ENCODE measurements at regions not wholly inside any gene's neighbourhood (a gene's known extent, or its start where the extent isn't known, plus 50 kb on each side); places are given as distances from the start of the nearest gene placed in this dataset.

DNA sequence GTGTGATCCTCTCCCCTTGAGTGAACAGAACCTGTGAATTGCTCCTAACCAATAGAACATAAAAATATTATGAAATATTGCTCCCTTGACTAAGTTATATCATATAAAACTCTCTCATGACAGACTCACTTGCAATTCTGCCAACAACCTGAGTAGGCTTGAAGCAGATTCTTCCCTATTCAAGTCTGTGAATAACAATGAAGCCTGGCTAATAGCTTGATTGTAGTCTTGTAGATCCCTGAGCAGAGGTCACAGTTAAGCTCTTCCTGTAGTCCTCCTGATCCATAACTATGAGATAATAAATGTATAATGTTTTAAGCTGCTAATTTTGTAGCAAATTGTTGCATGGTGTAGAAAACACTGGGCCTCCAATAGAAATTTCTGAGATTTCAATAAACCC lies 540.1 kb upstream of the TENM4 start:
- no peak for DNase-seq (ENCODE audit: low read depth in 3 of 3)

DNA sequence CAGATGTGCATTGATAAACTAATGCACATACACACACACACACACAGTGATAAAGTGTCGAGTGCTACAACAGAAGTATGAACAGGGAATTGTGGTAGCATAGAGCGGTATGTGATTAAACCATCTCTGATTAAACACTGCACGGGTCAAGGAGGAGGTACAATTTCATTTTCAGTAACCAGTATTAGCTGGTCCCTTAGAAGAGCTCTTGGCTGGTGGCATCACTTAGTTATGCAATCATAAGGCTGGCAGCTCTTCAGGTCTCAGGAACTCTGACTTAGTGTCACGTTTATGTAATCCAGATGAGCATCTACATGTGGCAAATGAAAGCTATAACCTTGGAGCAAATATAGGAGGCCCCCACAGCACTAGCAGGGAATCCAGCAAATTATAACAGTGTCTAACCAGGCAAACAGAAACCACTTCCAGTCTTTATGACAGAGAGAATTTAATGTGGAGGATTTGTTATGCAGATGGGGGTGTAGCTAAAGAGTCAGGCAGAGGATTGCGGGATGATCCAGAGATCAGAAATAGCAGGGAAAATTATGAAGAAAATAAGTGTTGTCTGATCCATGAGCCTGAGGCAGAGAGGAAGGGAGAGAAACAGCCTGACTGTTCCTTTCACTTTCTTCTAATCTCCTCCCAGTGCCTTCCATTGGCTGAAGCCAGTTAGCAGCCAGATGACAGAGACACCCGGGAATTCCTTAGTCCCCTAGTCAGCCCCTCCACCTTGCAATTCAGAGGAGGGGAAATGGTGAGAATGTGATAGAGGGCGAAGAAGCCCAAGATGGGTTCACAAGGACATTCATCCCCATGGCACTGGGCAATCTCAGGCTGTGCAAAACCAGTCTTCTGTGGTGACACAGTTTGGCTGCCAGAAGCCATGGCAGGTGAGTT lies 533.1 kb upstream of the TENM4 start:
- no peak for DNase-seq (ENCODE audit: low read depth in 3 of 3)

DNA sequence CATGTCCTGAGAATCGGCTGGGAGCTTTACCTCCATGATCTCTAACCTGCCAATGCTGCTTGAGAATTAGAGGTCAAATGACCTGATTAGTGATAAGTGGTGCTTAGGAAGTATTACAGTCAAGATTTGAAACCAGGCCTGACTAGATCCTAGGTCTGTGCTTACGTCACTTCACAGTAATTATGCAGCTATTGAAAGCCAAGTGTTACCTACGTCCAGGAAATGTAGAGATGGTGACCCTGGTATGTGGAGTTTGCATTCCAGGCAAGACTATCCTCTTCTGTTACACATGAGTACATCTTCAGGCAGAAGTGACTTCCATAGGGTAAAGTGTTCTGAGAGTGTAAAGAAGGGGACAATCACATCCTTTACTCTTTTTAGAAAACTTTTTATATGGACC lies 530.4 kb upstream of the TENM4 start:
- no peak for DNase-seq (ENCODE audit: low read depth in 3 of 3)

DNA sequence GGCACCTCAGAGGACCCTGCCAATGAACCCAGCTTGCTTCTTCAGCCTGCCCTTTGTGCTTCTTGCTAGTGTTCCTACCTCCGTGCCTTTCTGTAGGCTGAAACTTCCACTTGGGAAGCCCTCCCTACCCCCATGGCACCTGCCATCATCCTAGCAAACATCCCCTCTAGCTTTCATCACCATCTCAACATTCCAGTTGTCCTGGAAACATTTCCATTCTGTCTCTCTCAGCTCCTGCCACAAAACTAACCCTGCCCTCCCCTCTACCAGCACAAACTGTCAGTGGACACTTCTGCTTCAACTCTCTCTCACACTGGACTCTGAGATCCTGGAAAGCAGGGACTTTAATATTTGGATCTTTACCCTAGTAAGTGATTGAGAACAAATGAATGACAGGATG lies 525.8 kb upstream of the TENM4 start:
- DNase-seq (ENCODE audit: low read depth in 3 of 3) = no peak

DNA sequence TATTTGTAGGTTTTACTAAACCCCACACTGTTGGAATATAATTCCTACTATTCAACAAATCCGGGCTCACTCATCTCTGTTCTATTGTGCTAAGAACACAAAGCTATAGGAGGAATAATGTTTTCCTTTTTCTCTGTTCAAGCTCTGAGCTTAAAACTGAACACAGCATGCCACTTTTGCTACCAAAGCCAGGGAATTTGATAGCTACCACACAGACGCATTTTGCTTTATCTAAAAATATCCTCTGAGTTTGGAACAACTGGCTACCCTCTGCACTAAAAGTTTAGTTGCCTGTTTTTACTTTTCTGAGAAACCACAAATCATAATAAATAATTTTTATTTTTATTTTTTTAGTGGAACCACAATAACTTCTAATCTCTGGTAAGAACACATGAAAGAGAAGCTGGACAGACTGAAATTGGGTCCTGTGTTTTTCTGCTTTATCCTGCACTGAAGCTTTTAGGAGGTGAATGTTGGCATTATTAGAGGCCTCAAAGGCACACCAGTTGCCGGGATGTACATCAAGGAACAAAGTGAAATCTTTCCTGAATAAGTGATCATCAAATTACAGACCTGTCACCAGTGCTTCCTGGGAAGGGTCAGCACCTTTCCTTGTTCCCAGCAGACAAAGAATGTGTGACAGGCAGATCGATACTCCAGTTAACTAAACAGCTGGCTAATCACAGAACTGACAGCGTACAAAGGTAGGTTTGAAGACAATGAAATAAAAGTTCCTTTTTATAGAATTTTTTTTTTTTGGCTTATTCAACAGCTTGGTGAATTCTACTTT lies 523.2 kb upstream of the TENM4 start:
- no peak for DNase-seq (ENCODE audit: low read depth in 3 of 3)

DNA sequence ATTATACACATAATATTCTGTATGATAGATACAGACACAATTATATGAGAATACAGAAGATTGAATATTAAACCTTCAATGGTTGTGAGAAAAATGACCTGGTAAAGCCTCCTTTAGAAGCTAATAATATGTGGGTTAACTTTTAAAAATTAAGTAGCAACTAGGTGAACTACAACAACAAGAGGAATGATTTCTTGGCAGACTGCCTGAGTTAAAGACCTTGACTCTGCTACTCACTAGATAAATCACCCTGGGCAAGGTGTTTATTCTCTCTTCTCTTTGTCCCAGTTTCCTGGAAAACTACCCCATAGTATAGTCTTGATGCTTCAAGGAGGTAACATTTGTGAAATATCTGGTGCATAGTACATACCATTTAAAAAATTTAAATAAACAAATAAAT lies 519.6 kb upstream of the TENM4 start:
- DNase-seq (ENCODE audit: low read depth in 3 of 3) = no peak

DNA sequence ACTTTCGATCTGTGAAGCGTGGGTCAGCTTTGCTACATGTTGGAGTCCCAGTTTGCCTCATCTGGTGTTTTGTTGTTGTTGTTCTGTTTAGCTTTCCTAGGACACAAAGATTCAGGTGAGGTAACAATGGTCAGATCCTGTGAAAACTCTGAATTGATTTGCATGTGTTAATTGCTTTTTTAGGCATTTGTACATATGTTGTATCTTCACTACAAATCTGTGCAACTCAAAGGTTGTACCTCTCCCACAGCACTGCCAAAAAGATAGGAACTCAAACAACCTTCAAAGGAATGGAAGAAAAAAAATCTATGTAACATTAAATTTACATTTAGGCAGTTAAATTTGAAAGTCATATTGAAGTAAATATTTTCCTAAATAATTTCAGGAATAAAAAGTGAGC lies 518.5 kb upstream of the TENM4 start:
- no peak for DNase-seq (ENCODE audit: low read depth in 3 of 3)

DNA sequence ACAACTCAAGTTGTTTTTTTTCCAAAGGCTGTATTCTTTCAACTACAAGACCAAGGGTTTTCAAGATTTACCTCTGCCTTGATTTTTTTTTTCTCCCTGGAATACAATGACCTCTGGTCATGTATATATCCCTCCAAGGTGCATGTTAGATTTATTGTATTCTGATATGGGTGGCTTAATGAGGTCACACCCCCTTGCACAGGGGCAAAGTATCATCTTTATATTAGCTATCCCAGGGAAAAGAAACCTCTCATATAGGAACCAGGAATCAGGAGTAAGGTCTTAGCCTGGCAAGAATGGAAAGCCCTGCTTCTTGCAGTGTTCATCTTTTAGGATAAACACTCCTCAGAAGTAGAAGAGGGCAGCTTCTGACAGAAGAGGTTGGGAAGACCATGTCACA lies 516.9 kb upstream of the TENM4 start:
- no peak for DNase-seq (ENCODE audit: low read depth in 3 of 3)

DNA sequence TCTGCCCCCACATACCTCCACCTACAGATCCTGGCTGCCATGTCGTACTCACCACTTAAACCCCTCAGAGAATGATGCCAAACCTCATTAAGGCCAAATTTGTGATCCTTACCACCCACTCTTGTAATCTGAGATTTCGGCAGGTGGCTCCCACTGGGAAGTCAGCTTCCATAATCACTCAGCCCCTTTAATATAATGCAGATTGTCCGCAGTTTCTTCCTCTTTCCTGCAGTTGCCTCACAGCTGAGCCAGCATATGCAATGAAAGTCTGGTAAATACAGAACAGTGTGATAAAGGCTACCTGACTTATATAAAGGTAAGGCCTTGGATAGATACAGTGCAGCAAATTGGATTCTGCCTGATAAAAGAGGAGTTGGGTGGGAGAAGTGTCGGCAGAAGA lies 515.2 kb upstream of the TENM4 start:
- DNase-seq (ENCODE audit: low read depth in 3 of 3) = no peak

DNA sequence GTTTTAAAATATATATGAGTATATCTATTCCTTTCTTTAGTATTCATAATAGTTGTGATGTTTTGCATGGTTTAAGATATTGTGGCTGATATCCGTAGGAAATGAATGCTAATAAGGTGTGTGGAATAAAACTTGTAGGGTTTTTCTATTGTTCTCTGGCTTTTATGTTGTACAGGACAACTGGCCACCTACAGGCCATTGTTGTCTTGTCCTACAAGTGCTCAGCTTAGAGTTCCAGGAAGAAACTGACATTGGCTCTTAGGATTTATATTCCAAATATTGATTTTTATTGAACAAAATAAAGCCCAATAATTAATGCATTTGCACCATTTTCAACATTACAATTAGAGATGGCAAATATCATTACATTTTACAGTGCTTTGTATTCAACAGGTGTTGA lies 512.8 kb upstream of the TENM4 start:
- no peak for DNase-seq (ENCODE audit: low read depth in 3 of 3)

DNA sequence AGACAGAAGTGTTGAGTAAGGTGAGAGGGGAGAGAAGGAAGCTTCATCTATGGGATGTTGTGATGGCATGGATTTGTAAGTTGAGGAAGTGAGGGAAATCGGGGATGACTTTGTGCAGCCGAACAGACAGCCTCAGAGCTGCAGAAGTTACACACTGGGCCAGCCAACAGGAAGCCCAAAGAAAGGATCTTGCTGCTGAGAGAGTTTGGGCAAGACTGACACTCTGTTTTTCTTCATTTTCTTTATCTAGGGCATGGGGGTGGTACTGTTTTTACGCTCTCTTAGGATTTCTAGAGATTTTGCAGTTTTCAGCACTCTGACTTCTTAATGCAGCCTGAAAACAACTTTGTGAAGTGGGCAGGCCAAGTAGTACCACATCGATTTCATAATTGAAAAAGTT lies 509.9 kb upstream of the TENM4 start:
- DNase-seq (ENCODE audit: low read depth in 3 of 3) = no peak

DNA sequence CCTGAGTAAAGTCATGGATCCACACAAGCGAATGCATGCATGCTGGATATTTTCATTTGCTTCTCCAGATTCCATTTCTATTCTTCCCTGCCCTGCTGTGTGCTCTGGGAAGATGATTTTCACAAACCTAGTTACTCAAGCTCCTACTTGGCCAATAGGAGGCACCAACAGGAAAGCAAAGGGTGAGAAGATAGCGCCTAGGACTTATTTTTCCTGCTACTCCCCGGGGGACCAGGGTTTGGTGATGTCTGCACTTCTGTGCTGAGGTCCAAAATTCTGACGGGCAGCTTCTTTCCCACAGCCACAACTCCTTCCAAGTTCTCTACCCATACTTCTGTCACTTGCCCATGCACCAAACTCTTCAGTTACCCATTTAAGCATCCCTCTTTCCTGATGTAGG lies 509.3 kb upstream of the TENM4 start:
- DNase-seq (ENCODE audit: low read depth in 3 of 3) = no peak

DNA sequence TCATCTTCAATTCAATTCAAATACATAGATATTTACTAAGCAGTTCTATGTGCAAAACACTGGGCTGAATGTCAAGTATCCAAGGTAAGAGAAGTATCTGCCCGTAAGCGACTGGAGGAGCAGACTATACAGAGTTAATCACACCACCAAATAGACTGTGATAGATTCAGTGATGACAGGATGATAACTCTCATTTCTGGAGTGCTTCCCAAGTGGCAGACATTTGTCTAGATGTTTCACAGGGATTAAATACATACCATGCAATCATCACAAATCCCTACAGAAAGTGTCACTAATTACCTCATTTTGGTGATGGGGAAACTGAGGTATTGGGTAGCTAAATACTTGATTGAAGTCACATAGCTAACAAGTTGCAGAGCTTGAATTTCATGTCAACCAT lies 508.7 kb upstream of the TENM4 start:
- DNase-seq (ENCODE audit: low read depth in 3 of 3) = no peak

DNA sequence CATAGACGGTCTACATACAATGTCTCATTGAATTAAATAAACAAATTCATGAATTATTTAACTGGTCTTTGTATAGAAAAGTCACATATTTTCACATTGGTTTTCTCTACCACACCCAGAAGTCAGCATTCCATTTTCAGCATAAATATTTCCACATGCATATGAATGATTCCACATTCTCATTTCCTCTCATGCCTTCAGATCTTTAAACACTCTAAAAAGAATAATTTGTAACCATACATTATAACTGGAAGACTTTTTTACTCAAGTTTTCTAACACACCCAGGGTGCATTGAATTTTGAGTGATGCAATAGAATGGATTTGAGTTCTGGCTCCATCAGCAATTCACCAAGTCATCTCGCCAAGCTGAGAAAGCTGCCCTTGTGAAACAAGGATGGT lies 501.8 kb upstream of the TENM4 start:
- DNase-seq (ENCODE audit: low read depth in 3 of 3) = no peak

DNA sequence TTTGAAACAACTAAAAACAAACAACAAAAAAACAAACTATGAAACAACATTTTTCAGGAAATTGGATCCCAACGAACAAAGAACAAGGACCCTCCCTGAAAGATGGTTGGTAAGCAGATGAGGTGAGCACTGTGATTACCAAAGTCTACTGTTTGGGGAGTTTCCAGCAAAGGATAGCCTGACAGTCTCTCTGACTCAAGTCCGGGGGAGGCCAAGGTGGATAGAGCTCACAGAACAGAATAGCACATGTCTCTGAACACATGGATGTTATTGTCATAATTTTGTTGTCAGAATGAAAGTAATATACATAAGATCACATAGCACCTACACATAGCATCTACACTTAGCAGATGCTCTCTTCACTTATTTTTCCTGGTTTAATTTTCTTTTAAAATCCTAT lies 501.3 kb upstream of the TENM4 start:
- no peak for DNase-seq (ENCODE audit: low read depth in 3 of 3)

DNA sequence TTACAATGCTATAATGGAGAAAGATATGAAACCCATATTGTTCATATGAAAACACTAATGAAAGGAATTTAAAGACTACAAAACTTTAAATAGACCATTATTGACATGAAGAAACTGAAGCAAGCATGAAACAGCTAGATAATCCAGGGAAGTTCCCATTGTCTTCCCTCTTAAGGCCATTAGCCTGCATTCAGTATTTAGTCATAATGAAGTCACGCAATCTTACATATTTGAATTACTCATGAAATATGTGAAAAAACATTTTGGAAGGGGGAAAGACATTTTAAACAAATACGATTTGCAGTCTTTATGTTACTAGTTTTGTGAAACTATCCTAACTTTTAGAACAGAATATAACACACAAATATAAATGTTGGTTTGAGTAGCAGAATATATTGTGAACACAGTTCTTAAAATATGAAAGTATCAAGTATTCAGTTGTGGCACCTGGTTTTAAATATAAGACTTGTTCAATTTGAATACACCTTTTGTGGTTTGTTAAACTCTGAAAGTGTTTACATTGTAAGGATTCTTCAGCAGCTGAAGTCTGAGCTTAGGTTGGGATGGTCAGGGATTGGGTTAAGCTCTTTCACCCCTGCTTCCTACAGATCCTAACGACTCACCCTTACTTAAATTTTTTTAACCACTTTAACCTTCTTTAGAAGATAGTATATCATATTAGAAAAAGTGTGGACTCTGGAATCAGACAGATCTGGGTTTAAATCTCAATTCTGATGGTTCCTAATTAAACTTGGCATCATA lies 500.3 kb upstream of the TENM4 start:
- DNase-seq (ENCODE audit: low read depth in 3 of 3) = no peak

DNA sequence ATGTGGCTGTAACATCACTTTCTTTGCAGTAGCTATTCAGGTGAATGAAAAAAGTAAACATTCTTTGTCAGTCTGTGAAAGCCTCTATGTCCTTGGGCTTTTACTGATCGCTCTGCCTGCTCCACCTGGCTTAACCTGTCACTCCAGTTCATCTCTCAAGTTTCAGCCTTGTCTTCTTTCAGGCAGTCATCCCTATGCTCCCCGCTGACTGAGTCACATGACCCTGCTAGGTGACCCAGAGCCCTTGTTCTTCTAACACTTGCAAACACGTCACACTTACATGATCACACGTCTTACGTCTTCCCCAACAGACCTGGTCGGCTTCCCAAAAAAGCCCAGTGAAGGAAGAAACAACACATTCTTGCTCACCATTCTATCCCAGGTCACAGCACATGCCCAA lies 499.3 kb upstream of the TENM4 start:
- DNase-seq (ENCODE audit: low read depth in 3 of 3) = no peak

DNA sequence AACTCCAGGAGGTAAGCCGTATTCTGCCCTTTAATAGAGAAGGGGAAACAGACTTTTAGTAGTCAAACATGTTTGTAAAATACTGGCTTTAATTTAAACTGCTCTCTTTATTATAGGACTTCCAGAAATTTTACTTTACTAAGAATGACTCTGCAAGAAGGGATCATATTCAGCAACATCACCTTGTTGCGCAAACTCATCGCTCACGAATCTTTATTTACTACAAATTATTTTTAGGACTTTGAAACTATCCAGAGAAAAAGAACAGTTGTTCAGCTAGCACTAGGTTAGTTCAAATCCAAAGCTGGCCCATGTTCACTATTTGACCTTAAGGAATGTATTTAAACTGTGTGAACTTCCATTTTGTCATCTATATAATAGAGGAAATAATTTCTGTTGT lies 498.3 kb upstream of the TENM4 start:
- DNase-seq (ENCODE audit: low read depth in 3 of 3) = no peak

DNA sequence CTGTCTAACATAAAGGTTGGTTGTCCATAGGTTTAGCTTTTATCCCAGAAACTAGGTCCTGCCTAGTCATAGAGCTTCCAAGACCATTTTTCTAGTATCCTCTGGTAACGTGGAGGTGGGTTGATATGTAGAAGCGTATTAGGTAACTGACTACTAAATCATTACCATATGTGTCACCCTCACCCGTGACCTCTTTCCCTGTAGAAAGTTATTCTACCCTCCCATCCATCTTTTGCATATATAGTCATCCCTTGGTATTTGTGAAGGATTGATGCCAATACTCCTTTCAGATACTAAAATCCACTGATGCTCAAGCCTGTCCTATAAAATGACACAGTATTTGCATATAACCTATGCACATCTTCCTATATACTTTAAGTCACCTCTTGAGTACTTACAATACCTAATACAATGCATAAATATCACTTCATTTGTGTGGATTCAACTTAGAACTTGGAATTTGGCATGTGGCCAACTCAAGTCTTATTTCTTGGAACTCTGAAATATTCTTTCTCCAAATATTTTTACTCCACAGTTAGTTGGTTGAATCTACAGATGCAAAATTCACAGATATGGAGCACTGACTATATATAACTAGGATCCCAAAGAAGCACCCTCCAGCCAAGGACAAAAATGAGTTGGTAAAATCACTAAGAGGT lies 497.0 kb upstream of the TENM4 start:
- no peak for DNase-seq (ENCODE audit: low read depth in 3 of 3)

DNA sequence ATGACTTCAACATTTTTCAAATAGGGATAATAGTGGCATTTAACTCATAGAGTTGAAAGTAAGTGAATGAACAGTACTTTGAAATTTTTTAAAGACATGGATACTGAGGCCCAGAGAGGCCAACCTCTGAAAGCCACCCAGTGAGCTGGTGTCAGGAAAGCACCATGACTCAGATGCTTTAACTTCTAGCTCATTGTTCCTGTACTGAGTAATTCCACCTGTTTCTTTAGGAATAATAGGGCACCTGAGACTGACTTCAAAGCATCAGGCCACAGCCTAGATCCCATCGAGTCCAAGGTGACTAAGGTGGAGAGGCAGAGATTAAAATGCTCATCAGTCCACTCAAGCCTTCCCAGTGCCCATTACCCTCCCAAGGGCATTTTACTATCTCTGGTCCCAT lies 491.8 kb upstream of the TENM4 start:
- DNase-seq (ENCODE audit: low read depth in 3 of 3) = no peak

DNA sequence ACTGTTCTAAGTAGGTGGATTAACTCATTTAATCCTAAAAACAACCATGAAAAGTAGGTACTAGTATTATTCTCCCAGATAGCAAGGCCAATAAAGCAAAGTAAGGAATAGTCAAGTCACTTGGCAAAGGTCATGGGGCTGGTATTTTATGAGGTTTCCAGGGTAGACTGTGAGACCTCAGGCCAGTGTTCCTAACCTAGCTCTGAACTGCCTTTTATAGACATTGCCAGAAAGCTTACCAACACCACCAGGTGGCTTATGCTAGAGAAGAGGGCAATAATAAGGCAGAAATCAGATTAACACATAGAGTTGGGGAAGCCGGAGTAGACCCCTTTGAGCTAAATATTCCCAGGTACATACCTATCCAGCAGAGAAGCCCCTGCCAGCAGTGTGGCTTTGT lies 490.9 kb upstream of the TENM4 start:
- DNase-seq (ENCODE audit: low read depth in 3 of 3) = no peak

DNA sequence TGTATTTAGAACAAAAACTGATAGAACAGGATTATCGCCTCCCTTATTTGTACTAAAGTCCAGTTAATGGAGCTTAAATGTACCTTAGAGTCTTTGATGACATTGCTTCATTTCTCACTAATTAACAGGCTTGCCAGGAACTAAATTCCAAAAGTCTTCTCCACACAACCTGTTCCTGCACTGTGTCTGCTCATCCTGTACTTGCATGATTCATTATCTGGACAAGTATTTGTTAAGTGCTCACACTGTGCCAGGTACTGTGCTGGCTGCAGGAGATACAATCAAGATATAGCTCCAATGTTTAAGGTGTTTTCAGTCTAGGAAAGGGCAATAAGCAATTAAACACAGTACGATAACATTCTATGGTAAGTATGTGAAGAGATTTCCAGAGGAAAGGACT lies 485.9 kb upstream of the TENM4 start:
- no peak for DNase-seq (ENCODE audit: low read depth in 3 of 3)

Data from stimulated activated CD4-positive, alpha-beta T cell treated with anti-CD3 and anti-CD28 coated beads, TNF-alpha, amount 100 ng/mL, for 24 hours (primary cell).